Pons (tissue), 1 donor: ENCODE measurements at regions not wholly inside any gene's neighbourhood (a gene's known extent, or its start where the extent isn't known, plus 50 kb on each side); places are given as distances from the start of the nearest gene placed in this dataset.
"Not testable (repeated sequence)": the region's sequence is repeated elsewhere in the genome, so short reads cannot be mapped to it uniquely, and the experiment has no call there.

Experiments used
- DNase-seq: peaks from one replicate; pipeline ENCODE4 v3.0.0-alpha.2; 2016; ENCODE audit warnings: low spot score

DNA sequence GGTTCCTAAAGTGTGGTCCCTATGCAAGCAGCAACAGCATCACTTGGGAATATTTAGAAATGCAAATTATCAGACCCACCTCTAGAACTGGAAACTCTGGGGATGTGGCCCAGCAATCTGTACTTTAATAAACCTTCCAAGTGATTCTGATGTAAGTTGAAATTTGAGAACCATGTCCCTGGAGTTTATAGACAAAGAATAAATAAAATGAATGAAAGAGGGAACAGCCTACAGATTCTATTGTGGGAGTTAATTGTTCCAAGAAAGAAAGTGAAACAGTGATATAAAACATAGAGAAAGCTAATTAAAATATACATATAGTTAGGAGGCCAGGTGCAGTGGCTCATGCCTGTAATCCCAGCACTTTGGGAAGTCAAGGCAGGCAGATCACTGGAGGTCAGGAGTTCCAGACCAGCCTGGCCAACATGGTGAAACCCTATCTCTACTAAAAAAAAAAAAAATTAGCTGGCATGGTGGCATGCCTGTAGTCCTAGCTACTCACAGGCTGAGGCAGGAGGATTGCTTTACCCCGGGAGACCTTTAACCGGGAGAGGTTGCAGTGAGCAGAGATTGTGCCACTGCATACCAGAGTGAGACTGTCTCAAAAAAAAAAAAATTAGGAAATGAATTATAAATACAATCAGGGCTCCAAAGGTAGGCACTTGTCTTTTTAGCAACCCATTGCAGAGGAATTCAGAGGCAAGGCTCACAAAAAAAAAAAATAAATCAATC is 507.5 kb downstream of the NAV3 start:
- DNase-seq, result no peak

DNA sequence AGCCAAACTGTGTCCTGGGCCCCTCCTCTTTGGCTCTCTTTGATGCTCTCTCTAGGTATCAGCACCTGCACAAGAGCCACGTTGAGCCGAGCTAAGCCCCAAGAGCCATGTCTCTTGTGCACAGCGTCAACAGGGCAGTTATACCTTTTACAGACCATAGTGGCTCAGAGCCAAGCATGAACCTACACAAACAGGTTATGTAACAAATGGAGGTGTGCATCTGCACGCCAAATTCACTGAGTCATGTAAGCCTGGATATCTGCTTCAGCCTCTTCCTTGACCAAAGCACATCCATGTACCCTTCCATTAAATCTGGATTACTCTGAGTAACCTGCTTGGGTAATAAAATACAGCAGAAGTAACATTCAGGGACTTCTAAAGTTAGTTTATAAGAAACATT is 509.7 kb downstream of the NAV3 start:
- DNase-seq, result no peak

DNA sequence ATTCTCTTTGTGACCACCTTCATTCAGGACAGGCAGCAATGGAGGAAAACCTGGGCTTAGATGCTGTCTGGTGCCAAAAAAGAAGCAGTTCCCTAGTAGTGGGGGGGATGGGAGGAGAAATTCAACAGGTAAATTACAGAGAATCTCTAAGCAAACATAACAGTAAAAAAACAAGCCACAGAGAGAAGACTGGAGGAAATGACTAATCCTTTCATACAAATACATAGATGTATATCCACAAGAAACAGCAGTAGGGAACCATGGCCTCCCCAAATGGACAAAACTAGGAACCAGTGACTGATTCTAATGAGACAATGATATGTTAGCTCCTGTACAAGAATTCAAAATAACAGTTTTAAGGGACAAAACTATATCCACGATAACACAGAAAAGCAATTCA is 513.0 kb downstream of the NAV3 start:
- DNase-seq, result no peak

DNA sequence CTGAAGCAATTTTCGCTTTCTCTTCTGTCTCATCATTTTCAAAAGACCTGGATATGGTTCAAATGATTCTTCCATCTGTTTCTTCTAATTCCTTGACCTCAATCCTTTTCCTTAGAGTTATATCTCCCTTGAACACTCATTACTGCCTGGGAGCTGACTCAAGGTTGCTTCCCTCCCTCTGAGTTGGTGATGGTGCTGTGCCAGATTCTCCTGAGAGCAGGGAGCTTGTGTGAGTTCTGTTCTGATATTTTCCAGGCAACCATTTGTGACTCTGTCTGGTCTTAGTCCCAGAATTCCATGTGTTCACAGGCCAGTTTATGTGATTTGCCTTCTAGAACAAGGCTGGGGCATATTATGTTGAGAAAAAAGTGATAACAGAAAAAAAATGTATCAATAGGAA is 505.1 kb upstream of the SYT1 start:
- DNase-seq, result peak; percentile 38

DNA sequence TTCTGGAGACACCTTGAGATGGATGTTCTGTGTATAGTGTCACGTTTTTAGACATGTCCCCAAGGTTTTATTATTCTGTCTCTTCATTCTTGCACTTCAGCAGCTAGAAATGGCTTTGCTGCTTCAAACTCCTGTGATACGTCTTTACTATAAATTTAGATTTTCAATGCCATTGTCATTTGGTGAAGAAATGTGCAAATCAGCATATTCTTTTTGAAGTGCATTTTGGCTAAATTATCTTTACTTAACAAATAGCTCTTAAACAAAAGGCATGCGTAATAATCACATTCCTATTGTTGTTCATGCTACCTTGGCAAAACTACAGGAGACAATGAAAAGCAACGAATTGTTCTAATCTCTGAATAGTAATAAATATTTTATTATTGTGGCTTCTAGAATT is 502.9 kb upstream of the SYT1 start:
- no peak for DNase-seq

DNA sequence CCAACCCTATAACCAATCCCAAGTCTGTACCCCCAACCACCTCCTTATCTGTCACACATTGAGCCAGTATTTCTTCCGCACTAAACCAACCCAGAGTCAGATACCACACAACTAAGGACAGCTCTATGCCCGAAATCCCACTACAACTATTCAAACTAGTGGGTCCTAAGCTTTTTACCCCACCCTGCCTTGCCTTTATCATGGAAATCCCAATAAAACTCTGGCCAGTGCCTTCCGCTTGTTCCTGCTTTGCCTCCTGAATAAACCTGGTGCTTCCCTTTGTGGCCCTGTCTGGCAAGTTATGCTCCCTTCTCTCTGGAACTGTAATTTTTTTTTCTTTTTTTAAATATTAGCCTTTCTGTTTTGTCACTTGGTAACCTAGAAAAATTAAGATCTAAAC is 493.3 kb upstream of the SYT1 start:
- no peak for DNase-seq

DNA sequence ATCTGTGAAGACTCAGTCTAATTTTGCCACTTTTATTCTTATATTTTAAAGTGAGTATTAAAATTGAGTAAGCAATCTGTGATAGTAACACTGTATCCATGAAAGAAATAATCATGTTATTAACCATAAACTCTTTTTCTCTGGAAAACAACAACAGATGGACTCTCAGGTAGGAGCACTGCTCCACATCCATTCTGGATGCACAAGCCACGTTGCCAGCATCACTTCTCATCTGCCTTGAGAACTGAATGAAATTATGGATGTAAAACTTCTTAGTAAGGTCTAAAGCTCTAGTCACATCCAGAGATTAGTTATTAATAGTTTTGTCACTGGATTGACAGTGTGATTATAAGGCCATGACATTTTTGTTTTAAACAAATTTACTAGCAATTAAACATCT is 489.1 kb upstream of the SYT1 start:
- no peak for DNase-seq

DNA sequence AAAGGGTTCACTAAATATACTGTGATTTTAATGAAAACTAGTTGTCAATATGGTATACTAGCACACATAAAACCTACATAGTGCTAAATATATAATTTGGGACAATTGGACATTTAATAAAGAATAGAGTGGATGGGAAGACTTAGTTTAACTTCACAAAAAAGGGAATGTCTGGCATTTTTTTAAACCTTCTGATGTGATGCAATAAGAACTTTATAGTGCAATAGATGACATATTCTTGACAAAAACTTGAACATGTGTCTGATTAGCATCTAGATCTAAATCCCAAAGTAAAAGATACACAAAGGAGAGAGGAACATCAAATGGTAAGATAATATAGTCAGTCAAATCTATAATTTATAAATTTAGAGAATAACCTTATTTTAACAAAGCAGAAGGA is 488.3 kb upstream of the SYT1 start:
- DNase-seq, result no peak

DNA sequence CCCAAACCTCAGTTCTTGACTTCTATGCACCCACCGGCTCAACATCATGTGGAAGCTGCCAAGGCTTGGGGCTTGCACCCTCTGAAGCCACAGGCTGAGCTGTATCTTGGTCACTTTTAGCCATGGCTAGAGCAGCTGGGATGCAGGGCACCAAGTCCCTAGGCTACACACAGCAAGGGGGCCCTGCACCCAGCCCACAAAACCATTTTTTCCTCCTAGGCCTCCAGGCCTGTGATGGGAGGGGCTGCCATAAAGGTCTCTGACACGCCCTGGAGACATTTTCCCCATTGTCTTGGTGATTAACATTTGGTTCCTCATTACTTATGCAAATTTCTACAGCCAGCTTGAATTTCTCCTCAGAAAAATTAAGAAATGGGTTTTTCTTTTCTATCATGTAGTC is 485.5 kb upstream of the SYT1 start:
- not testable (repeated sequence) for DNase-seq

DNA sequence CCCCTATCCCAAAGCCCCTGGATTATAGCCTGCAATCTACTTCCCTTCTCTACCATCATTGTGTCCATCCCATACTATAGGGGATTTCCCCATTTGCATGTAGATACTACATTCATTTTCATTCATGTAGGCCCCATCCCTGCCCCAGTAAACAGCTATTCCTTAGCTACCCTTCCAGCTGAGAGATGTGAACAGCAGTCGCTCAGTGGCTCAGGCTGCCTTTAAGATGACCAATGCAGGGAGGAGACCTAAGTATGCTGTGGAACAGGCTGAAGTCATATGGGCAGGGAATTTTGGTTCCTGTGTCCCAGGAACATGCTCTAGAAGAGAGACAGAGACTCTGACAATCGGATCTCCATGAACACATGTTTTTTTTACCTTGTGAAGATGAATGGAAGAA is 481.2 kb upstream of the SYT1 start:
- no peak for DNase-seq

DNA sequence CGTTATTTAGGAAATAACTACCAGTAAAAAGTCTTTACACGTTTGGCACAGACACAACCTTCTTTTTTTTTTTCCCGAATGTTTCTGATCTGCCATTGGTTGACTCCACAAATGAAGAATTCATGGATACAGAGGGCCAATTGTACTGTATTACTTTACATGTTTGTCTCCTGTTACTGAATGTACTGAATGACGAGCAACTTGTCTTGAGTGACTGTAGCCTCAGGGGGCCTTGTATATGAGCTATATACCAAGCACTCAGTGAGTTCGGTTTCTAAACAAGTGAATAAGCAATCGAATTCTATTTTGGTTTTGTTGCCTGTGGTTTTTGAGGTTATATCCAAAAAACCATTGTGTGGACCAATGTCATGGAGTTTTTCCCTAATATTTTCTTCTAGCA is 480.0 kb upstream of the SYT1 start:
- DNase-seq, result no peak

DNA sequence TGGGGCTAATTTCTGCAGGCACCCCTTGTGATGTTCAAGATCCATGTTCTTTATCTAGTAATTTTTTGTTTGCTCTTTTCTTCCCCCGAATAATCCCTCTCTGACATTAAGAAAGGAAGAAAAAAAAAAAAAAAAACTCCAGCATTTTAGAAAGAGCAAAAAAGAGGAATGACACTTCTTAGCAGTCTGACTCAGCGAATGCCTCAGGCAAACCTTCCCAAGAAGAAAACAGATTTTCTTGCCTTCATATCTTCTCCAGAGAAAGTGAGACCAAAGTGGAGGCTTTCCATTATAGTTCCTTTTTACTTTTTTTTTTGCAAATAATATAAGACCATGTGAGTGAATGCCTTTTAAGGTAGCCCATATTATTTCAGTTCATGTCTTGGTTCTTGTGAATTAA is 479.0 kb upstream of the SYT1 start:
- DNase-seq, result no peak

DNA sequence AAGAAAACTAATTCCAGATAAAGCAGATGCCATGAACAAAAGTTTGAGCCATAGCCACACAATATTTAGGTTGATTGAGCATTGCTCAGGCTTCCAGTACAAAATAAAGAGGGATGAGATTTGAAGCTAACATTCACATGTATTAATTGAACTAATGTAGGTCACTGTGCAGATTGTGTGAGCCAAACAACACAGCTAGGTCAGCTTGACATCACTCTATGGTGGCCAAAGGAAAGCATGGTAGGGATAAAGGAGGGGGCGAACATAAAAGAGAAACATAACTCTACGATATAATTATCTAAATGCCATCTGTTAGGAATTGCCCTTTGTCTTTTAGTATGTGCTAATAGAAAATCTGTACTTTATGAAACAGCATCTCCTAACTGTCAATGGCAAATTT is 477.7 kb upstream of the SYT1 start:
- no peak for DNase-seq

DNA sequence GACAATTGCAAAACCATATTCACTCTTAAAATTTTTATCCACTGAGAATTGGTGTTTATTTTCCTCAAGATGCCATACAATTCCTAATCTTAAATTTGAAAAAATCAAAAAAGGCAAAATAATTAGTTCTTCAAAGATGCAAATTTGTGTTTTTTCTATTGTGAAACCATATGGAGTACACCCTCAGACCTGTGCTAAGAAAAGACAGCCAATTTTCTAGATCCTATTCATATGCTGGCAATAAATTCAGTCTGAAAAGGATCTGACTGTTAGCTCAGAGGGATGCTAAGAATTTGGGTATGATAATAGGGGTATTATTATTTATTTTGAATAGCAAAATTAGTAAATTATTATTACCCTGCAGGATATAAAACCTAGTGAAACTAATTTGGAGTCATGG is 476.9 kb upstream of the SYT1 start:
- DNase-seq, result no peak

DNA sequence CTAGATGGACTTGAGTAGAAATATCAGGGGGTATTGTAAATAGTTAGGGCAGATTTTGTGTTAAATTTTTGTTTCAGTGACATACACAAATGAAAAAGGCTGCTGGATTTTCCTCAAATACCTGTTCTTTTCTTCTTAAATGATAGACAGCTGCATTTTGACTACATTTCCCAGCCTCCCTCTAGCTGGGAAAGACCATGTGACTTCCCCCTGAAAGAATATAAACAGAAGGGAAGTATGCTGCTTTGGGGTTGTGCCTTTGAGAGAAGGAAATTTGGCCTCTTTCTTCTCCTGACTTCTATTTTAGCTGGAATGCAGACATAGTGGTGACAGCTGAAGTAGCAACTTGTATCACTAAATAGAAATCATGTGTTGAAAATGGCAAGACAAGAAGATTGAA is 476.1 kb upstream of the SYT1 start:
- no peak for DNase-seq

DNA sequence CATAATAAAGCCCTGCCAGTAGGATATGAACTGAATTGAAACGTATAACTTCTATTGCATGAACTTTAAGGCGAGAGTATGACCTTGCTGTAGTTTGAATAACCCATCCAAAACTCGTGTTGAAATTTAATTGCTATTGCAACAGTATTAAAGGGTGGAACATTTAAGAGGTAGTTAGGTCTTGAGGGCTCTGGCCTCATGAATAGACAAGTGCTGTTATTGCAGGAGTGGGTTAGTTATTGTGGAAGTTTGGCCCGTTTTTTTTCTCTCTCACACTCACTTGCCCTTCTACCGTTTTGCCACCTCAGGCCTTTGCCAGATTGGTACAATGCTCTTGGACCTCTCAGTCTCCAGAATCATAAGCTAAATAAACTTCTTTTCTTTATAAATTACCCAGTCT is 473.7 kb upstream of the SYT1 start:
- DNase-seq, result no peak

DNA sequence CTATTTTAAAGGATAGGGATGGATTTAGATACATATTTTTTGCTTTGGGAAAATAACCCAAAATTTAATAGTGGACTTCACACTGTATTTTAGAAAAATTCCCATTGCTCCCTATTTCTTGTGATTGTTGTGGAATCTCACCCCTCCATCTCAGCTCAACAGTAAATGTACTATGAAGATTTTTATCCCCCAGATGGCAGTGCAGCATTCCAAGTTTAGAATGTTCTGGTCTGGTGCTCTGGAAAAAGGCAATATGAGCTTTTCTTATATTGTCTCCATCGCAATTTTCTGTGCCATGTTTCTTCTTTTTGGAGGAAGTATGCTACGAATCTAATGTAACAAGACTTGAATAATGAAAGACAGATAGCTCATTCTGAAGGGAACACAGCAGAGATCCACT is 471.7 kb upstream of the SYT1 start:
- peak; percentile 66 for DNase-seq

DNA sequence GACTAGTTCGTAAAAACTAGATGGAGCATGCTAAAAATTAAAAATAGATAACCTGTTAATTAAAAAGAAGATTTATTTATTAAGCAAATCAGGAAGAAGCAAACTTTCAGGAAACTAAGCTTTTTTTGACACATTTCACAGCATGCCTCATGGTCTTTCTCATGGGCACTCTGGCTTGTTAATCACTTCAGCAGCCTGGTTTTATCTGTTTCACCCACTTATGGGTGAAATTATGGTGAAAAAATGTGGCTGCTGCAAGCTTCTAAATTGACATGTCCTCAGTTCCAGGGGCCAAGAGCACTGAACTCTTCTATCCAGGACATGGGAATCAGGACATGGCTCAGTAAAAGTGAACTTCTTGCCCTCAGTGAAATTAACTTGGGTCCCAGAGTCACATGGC is 468.6 kb upstream of the SYT1 start:
- DNase-seq, result no peak

DNA sequence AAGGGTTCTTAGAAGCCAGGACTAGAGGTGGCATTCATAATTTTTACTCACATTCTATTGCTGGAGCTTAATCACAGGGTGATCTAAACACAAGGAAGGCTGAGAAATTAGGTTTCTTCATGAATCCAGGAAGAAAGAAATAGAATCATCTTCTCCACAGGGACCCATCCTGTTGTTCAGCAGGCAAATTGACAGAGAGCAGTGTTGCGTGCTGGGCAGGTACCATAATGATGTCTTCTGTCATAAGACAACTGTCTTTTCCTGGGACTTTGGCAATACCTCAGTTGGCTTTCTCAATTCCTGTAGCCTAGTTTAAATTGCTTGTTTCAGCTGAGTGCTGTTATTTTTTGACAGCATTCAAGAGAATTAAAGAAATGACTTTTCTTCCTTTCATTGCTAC is 468.0 kb upstream of the SYT1 start:
- DNase-seq, result no peak

DNA sequence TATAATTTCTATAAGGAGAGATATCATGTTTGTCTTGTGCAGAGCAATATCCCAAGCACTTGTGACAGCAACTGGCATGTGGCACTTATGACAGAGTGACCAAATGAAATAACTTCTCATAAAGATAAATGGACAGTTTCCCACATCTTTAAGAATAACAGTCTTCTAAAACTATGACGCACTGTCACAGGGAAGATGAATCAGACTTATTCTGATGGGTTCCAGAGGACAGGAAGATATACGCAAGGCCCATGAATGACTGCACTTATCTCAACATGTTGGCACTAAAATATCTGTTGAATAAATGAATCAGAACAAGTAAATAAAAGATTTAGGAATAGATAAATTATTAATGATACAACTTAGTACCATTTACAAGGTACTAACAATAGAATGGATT is 465.8 kb upstream of the SYT1 start:
- DNase-seq, result no peak

DNA sequence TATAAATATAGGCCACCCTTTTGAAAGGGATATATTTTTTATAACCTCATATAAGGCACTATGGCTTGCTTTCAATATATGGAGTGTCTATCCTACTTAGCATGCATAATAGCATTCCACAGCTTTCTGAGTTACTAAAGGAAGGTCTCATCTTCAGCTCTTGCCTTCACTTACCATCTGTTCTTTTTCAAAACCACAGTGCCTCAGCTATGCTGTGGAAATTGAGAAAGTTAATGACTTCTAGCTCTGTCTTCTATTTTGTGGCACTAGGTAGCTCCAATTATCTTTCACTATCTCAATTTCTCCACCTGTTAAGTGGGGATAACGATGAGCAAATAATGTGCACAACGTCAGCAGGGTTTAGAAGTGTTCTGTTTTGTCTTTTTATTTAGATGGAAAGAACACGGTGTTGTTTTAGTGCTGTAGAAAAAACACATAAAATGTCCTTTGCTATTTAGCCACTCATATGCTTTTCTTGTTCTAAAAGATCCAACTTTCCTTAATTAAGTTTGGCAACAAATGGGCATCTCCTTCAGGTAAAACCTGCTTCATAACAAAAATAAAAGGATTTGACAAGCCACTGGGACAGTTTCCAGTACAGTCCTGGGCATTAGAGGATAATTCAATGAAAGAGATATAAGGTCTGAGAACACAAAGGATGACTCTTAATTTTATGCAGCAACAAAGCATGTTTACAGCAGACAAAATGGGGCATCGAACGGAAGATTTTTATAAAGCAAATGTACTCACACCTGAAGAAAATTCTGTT is 462.0 kb upstream of the SYT1 start:
- no peak for DNase-seq

DNA sequence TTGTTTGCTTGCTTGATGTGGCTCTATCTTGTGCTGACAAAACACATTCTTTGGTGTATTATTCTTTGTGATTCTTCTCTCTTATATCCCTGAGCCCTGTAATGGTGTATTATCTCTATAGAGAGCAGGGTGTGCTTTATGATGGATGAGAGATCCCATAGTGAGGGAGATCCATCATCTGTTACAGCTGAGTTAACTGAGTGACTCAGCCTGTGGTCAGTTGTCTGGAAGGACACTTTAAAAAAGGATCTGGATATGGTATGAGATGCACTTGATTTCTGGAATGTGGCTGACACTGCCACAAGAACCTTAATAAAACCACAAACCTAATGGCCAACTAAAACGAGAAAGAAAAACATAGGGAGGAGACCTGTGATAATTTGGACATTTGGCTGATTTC is 461.4 kb upstream of the SYT1 start:
- no peak for DNase-seq

DNA sequence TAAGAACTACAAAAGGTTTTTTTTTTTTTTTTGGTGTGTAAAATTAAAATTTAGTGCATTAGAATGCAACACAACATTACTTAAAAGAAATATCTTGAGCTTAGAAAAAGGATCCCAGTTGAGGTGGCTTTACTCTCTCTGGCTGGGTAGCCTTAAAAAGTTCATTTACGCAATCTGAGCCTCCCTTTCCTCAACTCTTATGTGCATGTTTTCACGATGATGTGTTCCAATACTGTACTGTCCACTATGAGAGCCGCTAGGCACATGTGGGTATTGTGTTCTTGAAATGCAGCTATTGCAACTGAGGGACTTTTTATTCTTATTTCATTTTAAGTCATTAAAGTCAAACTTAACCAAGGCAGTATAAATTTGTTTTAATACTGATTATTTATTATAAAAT is 460.9 kb upstream of the SYT1 start:
- no peak for DNase-seq

DNA sequence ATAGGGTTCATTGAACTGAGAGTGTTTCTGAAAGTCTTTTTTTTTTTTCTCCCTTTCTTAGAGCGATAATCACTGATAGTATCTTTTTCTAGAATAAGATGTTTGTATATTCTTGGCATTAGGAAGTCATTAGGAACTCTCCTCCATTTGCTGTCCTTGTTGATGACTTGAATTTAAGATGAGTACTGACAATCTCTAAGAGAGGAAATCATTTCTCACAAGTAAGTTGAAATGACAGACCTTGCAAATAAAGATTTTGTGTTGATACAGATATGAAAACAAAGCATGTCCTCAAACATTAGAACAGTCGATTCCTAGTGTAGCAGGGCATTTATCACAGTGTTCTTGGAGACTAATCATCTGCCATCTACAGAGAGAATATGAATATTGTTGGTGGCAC is 458.4 kb upstream of the SYT1 start:
- no peak for DNase-seq
